Activated B cell treated with CpG ODN at 0.5 μM for 24 hours (primary cell): ENCODE measurements at regions not wholly inside any gene's neighbourhood (a gene's known extent, or its start where the extent isn't known, plus 50 kb on each side); places are given as distances from the start of the nearest gene placed in this dataset.
"Not testable (repeated sequence)": the region's sequence is repeated elsewhere in the genome, so short reads cannot be mapped to it uniquely, and the experiment has no call there.

Experiments
- ATAC-seq: fragments of 200-7000 bp; cut with Tn5 transposase; one replicate; pipeline ENCODE4 v1.10.0; 2021; ENCODE audit warnings: low read depth, mild to moderate bottlenecking, moderate library complexity
- CTCF ChIA-PET: fragments of 350-600 bp; sonication (Branson Sonifier 250); formaldehyde crosslinking; loops from one replicate; lab custom pipeline; 2021; ENCODE audit warnings: antibody characterized with exemption; lab: Charles Lee
- POLR2A ChIA-PET: fragments of 350-600 bp; sonication (Branson Sonifier 250); formaldehyde crosslinking; loops from one replicate; lab custom pipeline; 2021; ENCODE audit warnings: antibody characterized with exemption; lab: Charles Lee
- DNase-seq: peaks from one replicate; pipeline ENCODE4 v3.0.0; 2022
- H3K27ac Mint-ChIP-seq: one replicate; pipeline ENCODE4 v1.8.0; 2020; ENCODE audit warnings: mixed read lengths
- H3K27me3 Mint-ChIP-seq: one replicate; pipeline ENCODE4 v1.8.0; 2021; ENCODE audit warnings: mixed read lengths
- H3K36me3 Mint-ChIP-seq: one replicate; pipeline ENCODE4 v1.8.0; 2021; ENCODE audit warnings: low read depth, mixed read lengths
- H3K4me1 Mint-ChIP-seq: one replicate; pipeline ENCODE4 v1.8.0; 2021; ENCODE audit warnings: mixed read lengths
- H3K4me3 Mint-ChIP-seq: one replicate; pipeline ENCODE4 v1.8.0; 2020; ENCODE audit warnings: mild to moderate bottlenecking, mixed read lengths
- H3K9me3 Mint-ChIP-seq: one replicate; pipeline ENCODE4 v1.8.0; 2020; ENCODE audit warnings: mixed read lengths
- intact Hi-C: fragments of 100-400 bp; cut with micrococcal nuclease; formaldehyde crosslinking; loops from one replicate; pipeline ENCODE4 v1.15.1; 2024

DNA sequence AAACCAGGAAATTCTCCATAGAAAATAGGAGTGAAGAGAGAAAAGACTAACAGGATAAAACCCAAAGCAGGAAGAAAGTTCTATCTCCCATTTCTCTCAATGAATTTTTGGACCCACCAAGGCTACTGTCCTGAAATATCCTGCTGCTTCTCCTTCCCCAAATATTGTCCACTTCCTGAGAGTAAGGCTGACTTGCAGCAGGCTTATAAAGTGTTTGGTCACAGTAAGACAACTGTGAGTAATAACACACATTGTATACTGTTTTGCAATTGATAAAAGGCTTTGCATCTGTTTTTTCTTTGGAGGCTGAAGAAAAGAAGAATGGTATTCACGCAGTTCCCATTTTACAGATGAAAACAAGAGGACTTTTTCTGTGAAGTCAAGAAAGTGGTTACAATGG, 52.8 kb downstream of the FOXD4L6 start:
- CTCF ChIA-PET = not testable (repeated sequence)
- H3K4me1 Mint-ChIP-seq = peaks cover 11% of the 10 kb centered on the region

DNA sequence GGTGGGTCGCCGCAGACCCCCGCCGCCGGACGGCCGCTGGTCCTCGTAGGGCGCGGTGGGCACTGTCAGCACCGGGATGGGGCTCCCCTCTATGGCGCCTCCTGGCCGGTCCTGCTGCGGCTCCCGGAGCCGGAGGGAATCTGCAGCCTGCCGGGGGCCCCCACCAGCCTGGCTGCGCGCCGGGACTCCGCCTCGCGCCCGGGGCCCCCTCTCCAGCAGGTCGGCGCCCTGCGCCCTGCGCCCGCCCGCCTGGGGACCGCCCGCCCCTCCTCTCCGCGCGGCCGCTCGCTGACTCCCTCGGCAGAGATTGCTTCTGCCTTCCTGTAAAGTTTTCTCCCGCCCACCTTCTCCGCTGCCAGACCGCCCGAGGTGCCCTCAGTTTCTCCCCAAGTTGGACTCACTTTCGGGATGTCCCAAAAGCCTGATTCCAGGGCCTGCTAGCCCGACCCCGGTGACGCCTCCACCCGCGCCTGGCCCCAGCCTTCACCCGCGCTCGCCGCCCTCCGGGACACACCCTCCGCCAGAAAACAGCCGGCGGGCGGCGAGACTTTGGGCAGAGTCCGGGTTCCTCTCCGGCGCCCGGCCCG, 54.0 kb downstream of the FOXD4L6 start:
- DNase-seq (peak; percentile 24), ATAC-seq (peak; percentile 62)
- H3K4me3 Mint-ChIP-seq = peak overlapping the region; percentile 84
- H3K9me3 Mint-ChIP-seq, H3K27ac Mint-ChIP-seq, POLR2A ChIA-PET, intact Hi-C loops, H3K36me3 Mint-ChIP-seq, CTCF ChIA-PET: not testable (repeated sequence)
- peaks cover 11% of the 10 kb centered on the region for H3K4me1 Mint-ChIP-seq
- H3K27me3 Mint-ChIP-seq = peaks cover 23% of the 10 kb centered on the region

More for the DNA sequence above, 52.8 kb downstream of the FOXD4L6 start:
- H3K36me3 Mint-ChIP-seq, intact Hi-C loops, H3K4me3 Mint-ChIP-seq, H3K27ac Mint-ChIP-seq, ATAC-seq, H3K9me3 Mint-ChIP-seq, POLR2A ChIA-PET, DNase-seq: not testable (repeated sequence)
- H3K27me3 Mint-ChIP-seq = peaks cover 23% of the 10 kb centered on the region

- H3K27ac Mint-ChIP-seq, intact Hi-C loops, ATAC-seq, H3K9me3 Mint-ChIP-seq, DNase-seq, H3K36me3 Mint-ChIP-seq, CTCF ChIA-PET, POLR2A ChIA-PET: not testable (repeated sequence)
- Mint-ChIP-seq H3K4me3 (peak overlapping the region; percentile 12), H3K27me3 (peaks cover 23% of the 10 kb centered on the region), H3K4me1 (peaks cover 11% of the 10 kb centered on the region)
Measured at GRCh38 chr9:41073471-41074243, 54.8 kb downstream of the FOXD4L6 start.

DNA sequence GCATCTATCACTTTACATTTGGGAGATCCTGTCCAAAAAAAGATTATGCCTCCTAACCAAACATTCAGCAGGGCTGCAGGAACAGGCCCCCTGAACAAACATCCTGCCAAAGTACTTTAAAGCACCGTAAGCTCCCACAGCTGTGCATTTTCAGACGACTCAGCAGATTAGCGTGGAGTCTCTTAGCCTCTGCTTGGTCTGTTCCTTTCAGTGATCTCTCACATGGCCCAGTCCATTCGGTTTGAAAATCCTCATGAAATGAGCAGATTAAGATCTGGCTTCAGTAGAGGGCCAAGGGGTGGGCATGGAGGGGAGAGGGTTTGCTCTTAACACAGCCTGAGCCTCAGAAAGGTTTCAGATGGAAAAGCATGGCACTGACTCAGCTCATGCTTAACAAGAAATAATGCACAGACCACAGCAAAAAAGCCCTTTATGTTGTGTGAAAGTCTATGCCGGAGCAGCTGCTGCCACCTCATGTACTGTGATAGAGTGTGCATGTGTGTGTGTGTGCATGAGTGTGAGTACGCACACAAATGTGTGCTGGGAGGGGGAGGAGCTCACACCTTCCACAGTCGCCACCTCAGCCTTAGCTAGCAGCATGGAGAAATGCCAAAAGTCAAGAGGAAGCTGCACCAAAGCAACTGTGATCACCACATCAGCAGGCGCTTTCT, 64.2 kb downstream of the FOXD4L6 start:
- H3K27ac Mint-ChIP-seq, intact Hi-C loops, H3K27me3 Mint-ChIP-seq, H3K36me3 Mint-ChIP-seq, DNase-seq, H3K9me3 Mint-ChIP-seq, CTCF ChIA-PET, POLR2A ChIA-PET, H3K4me3 Mint-ChIP-seq, H3K4me1 Mint-ChIP-seq: not testable (repeated sequence)
- peak; percentile 25 for ATAC-seq

DNA sequence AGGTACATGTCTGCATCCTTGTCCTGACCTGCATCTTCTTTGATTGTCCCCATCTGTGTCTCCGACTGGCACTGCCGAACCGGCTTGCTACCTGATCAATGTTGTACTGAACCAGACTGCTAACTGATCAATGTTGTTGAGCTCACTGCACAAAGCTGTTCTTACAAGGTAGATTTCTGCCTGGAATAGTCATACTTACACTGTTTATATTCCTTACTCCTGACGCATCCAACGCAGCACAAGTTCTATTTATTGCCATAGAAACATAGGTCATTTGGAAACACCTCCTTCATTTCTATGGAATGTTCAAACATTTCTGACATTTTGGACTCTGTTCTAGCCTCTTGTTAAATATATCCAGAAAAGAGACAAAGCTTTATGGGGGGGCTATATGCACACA, 65.2 kb downstream of the FOXD4L6 start:
- intact Hi-C loops, H3K9me3 Mint-ChIP-seq, POLR2A ChIA-PET, H3K4me3 Mint-ChIP-seq, ATAC-seq, H3K27ac Mint-ChIP-seq, H3K27me3 Mint-ChIP-seq, H3K4me1 Mint-ChIP-seq, DNase-seq, H3K36me3 Mint-ChIP-seq, CTCF ChIA-PET: not testable (repeated sequence)

DNA sequence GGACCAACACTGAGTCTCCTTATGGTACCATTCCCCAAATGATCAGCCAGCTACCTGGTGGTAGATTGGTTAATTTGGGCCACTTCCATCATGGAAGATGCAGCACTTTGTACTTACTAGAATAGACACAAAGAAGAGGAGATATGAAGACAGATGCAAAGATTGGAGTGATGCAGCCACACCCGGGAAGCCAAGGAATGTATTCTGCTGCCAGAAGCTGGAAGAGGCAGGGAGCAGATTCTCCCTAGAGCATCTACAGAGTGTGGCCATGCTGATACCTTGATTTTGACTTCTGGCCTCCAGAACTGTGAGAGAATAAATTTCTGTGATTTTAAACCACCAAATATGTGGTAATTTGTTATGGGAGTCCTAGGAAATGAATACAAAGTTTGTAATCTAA, 68.9 kb downstream of the FOXD4L6 start:
- not testable (repeated sequence) for H3K36me3 Mint-ChIP-seq, ATAC-seq, H3K27me3 Mint-ChIP-seq

GRCh38 chr9:41053666-41054363, 74.7 kb downstream of the FOXD4L6 start:
- ATAC-seq, H3K4me1 Mint-ChIP-seq, H3K36me3 Mint-ChIP-seq, H3K27ac Mint-ChIP-seq, intact Hi-C loops, H3K4me3 Mint-ChIP-seq, H3K27me3 Mint-ChIP-seq, DNase-seq, CTCF ChIA-PET, POLR2A ChIA-PET: not testable (repeated sequence)
- H3K9me3 Mint-ChIP-seq = peaks cover 10% of the 10 kb centered on the region

More for the DNA sequence above, 68.9 kb downstream of the FOXD4L6 start:
- POLR2A ChIA-PET, intact Hi-C loops, H3K27ac Mint-ChIP-seq, H3K9me3 Mint-ChIP-seq, H3K4me1 Mint-ChIP-seq, DNase-seq, H3K4me3 Mint-ChIP-seq, CTCF ChIA-PET: not testable (repeated sequence)

- intact Hi-C loops, H3K36me3 Mint-ChIP-seq, POLR2A ChIA-PET, CTCF ChIA-PET, H3K27me3 Mint-ChIP-seq, H3K4me3 Mint-ChIP-seq, H3K27ac Mint-ChIP-seq, H3K4me1 Mint-ChIP-seq, ATAC-seq, DNase-seq: not testable (repeated sequence)
- H3K9me3 Mint-ChIP-seq = peaks cover 12% of the 10 kb centered on the region
Measured at GRCh38 chr9:41048672-41049071, 79.8 kb downstream of the FOXD4L6 start.

DNA sequence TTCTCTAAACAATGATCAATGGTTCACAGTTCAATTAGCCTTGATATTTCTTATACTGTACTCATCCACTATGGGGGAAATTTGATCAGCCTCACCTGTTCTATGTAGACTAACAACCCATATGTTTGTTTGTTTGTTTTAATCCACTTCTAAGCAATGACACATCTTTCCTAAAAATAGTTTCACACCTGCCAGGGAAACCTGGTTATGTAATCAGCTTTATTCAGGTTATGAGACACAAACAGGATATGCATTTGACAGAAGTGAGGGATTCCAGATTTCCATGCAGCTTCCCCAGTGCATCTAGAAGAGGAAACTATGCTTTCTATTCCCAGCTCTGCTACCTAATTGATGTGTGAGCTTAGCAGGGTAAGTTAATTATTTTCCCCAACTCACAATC, 80.7 kb downstream of the FOXD4L6 start:
- H3K36me3 Mint-ChIP-seq, CTCF ChIA-PET, H3K27ac Mint-ChIP-seq, H3K4me1 Mint-ChIP-seq, H3K27me3 Mint-ChIP-seq, DNase-seq, POLR2A ChIA-PET, ATAC-seq, H3K4me3 Mint-ChIP-seq, intact Hi-C loops: not testable (repeated sequence)
- H3K9me3 Mint-ChIP-seq = peaks cover 12% of the 10 kb centered on the region

GRCh38 chr9:41044930-41045329, 83.6 kb downstream of the FOXD4L6 start:
- H3K4me1 Mint-ChIP-seq, H3K36me3 Mint-ChIP-seq, ATAC-seq, intact Hi-C loops, H3K27ac Mint-ChIP-seq, DNase-seq, CTCF ChIA-PET, H3K27me3 Mint-ChIP-seq, H3K9me3 Mint-ChIP-seq, POLR2A ChIA-PET, H3K4me3 Mint-ChIP-seq: not testable (repeated sequence)

DNA sequence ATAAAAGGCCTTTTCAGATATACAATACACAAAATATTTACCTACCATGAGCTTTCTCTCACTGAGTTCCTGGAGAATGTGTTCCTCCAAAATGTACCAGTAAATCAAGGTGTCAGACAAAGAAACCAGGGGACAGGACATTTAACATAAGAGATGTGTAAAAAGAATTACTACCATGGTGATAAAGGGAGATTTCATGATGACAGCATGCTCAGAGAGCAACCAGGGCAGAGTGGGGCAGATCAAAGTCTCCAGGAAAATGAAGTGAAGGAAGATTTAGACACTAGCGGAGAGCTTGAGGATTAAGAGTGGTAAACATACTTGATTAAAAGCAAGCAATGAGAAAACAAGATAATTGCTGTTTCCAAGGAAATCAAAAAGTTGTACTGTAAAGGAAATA, 85.0 kb downstream of the FOXD4L6 start:
- H3K4me3 Mint-ChIP-seq, ATAC-seq, CTCF ChIA-PET, DNase-seq, H3K9me3 Mint-ChIP-seq, POLR2A ChIA-PET, H3K27ac Mint-ChIP-seq, H3K36me3 Mint-ChIP-seq, H3K27me3 Mint-ChIP-seq, H3K4me1 Mint-ChIP-seq, intact Hi-C loops: not testable (repeated sequence)
